H1 (cell line): ENCODE measurements at regions not wholly inside any gene's neighbourhood (a gene's known extent, or its start where the extent isn't known, plus 50 kb on each side); places are given as distances from the start of the nearest gene placed in this dataset.

Source experiments
- JUN ChIP-seq: IDR thresholded peaks from 2 replicates; pipeline ENCODE4 v1.6.1; 2011; ENCODE audit warnings: low read depth, mild to moderate bottlenecking, improper control_type of control experiment, low read length
- ZNF274 ChIP-seq: IDR thresholded peaks from 2 replicates; pipeline ENCODE4 v1.7.0; 2012; ENCODE audit warnings: low read length, borderline replicate concordance; ENCODE audit errors: extremely low read depth
- TF ChIP-seq, protein P1 (sequence below), 3 experiments: IDR thresholded peaks; 1 replicate in 2 of 3; 2 replicates in 1 of 3; pipeline versions ENCODE4 v1.5.1 to v1.6.1; 2011; ENCODE audit warnings: low read length in 3 of 3, mild to moderate bottlenecking in 3 of 3, inconsistent platforms in 2 of 3, low read depth in 1 of 3, moderate library complexity in 1 of 3; ENCODE audit not compliant: insufficient read depth in 1 of 3; ENCODE audit errors: control extremely low read depth in 1 of 3
- TF ChIP-seq, protein P2 (sequence below): IDR thresholded peaks from 2 replicates; pipeline ENCODE4 v1.6.1; 2012; ENCODE audit warnings: inconsistent platforms

DNA sequence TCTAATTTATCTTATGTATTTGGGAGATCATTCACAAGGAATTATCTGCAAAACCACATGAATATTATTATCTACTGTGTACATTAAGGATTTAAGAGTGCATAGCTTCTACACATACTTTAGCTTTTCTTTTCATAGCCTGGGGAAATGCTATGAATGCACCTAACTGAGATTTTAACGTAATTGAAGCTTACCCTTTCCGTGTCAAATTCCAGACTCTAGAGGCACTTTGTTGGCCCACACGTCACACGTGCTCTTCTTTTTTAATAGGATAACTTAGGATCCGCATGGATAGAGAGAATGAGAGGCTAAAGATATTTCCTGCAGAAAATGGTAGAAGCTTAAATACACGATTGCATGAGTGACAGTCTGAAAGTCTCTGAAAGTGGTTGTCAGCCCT lies 481.1 kb downstream of the PCNX1 start (continued):
- TF ChIP-seq, protein P1, sequence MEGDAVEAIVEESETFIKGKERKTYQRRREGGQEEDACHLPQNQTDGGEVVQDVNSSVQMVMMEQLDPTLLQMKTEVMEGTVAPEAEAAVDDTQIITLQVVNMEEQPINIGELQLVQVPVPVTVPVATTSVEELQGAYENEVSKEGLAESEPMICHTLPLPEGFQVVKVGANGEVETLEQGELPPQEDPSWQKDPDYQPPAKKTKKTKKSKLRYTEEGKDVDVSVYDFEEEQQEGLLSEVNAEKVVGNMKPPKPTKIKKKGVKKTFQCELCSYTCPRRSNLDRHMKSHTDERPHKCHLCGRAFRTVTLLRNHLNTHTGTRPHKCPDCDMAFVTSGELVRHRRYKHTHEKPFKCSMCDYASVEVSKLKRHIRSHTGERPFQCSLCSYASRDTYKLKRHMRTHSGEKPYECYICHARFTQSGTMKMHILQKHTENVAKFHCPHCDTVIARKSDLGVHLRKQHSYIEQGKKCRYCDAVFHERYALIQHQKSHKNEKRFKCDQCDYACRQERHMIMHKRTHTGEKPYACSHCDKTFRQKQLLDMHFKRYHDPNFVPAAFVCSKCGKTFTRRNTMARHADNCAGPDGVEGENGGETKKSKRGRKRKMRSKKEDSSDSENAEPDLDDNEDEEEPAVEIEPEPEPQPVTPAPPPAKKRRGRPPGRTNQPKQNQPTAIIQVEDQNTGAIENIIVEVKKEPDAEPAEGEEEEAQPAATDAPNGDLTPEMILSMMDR (IDR thresholded peaks at IDR 0.05; ENCODE audit: control extremely low read depth in 1 of 3, insufficient read depth in 1 of 3, low read depth in 1 of 3, low read length in 3 of 3), result no peak
- no peak for TF ChIP-seq JUN
- TF ChIP-seq ZNF274, result no peak
- TF ChIP-seq, protein P2, sequence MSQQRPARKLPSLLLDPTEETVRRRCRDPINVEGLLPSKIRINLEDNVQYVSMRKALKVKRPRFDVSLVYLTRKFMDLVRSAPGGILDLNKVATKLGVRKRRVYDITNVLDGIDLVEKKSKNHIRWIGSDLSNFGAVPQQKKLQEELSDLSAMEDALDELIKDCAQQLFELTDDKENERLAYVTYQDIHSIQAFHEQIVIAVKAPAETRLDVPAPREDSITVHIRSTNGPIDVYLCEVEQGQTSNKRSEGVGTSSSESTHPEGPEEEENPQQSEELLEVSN, result no peak
